Retina (tissue), 1 donor: ENCODE measurements at regions not wholly inside any gene's neighbourhood (a gene's known extent, or its start where the extent isn't known, plus 50 kb on each side); places are given as distances from the start of the nearest gene placed in this dataset.

ENCODE experiments used
- DNase-seq: peaks from one replicate; pipeline ENCODE4 v3.0.0-alpha.2; 2016

- peak; percentile 14 for DNase-seq
Observed at GRCh38 chr1:189463166-189463565, 1014.5 kb downstream of the BRINP3 start.

- DNase-seq: no peak
Observed at GRCh38 chr1:189496768-189497167, 980.9 kb downstream of the BRINP3 start.

- no peak for DNase-seq
Observed at GRCh38 chr1:189499736-189500135, 977.9 kb downstream of the BRINP3 start.

GRCh38 chr1:189500778-189501177, 976.9 kb downstream of the BRINP3 start:
- DNase-seq: no peak

GRCh38 chr1:189510827-189511226, 966.8 kb downstream of the BRINP3 start:
- DNase-seq: no peak

- no peak for DNase-seq
Observed at GRCh38 chr1:189513091-189513490, 964.6 kb downstream of the BRINP3 start.

GRCh38 chr1:189522441-189522840, 955.2 kb downstream of the BRINP3 start:
- DNase-seq: no peak

GRCh38 chr1:189524501-189524900, 953.2 kb downstream of the BRINP3 start:
- DNase-seq: no peak

GRCh38 chr1:189530162-189530561, 947.5 kb downstream of the BRINP3 start:
- DNase-seq: no peak

GRCh38 chr1:189538271-189538670, 939.4 kb downstream of the BRINP3 start:
- no peak for DNase-seq

- no peak for DNase-seq
Observed at GRCh38 chr1:189550498-189550897, 927.2 kb downstream of the BRINP3 start.

- no peak for DNase-seq
Observed at GRCh38 chr1:189563784-189564183, 913.9 kb downstream of the BRINP3 start.

GRCh38 chr1:189567890-189568289, 909.8 kb downstream of the BRINP3 start:
- no peak for DNase-seq

- no peak for DNase-seq
Observed at GRCh38 chr1:189596197-189596596, 881.5 kb downstream of the BRINP3 start.

GRCh38 chr1:189597083-189597482, 880.6 kb downstream of the BRINP3 start:
- no peak for DNase-seq

GRCh38 chr1:189605226-189605625, 872.4 kb downstream of the BRINP3 start:
- no peak for DNase-seq

GRCh38 chr1:189606047-189606446, 871.6 kb downstream of the BRINP3 start:
- DNase-seq: no peak

GRCh38 chr1:189606795-189607476, 870.7 kb downstream of the BRINP3 start:
- no peak for DNase-seq

- DNase-seq: no peak
Observed at GRCh38 chr1:189607477-189608096, 870.1 kb downstream of the BRINP3 start.

- no peak for DNase-seq
Observed at GRCh38 chr1:189609167-189609566, 868.5 kb downstream of the BRINP3 start.

- no peak for DNase-seq
Observed at GRCh38 chr1:189616893-189617292, 860.8 kb downstream of the BRINP3 start.

- DNase-seq: no peak
Observed at GRCh38 chr1:189619682-189620332, 857.9 kb downstream of the BRINP3 start.

- no peak for DNase-seq
Observed at GRCh38 chr1:189620471-189620870, 857.2 kb downstream of the BRINP3 start.

- DNase-seq: no peak
Observed at GRCh38 chr1:189623336-189623735, 854.3 kb downstream of the BRINP3 start.
